Thyroid gland (tissue), 4 donors: ENCODE measurements at regions not wholly inside any gene's neighbourhood (a gene's known extent, or its start where the extent isn't known, plus 50 kb on each side); places are given as distances from the start of the nearest gene placed in this dataset.

Source experiments
- DNase-seq, 2 donors: peaks; one replicate each; pipeline ENCODE4 v3.0.0-alpha.2; 2019
- H3K27ac ChIP-seq, 3 donors: fragments of 200-600 bp; sonication (generic); 1 replicate in 2 of 3; 2 replicates in 1 of 3; pipeline ENCODE4 v1.5.1; 2016 to 2019; ENCODE audit warnings: mild to moderate bottlenecking in 1 of 3, moderate library complexity in 1 of 3
- H3K27me3 ChIP-seq: fragments of 200-600 bp; sonication (generic); one replicate; pipeline ENCODE4 v1.5.1; 2019
- H3K36me3 ChIP-seq, 2 donors: fragments of 200-600 bp; sonication (generic); one replicate each; pipeline ENCODE4 v1.5.1; 2016 to 2019
- H3K4me1 ChIP-seq, 2 donors: fragments of 200-600 bp; sonication (generic); one replicate each; pipeline ENCODE4 v1.5.1; 2017 to 2019
- H3K4me3 ChIP-seq, 3 donors: fragments of 200-600 bp; sonication (generic); replicated peaks in 1 of 3; 1 replicate in 2 of 3; 2 replicates in 1 of 3; pipeline ENCODE4 v1.5.1; 2016; ENCODE audit warnings: mild to moderate bottlenecking in 1 of 3
- H3K9me3 ChIP-seq: fragments of 200-600 bp; sonication (generic); one replicate; pipeline ENCODE4 v1.5.1; 2017
- POLR2A ChIP-seq, 2 donors: fragments of 450-650 bp; IDR thresholded peaks; one replicate each; pipeline ENCODE4 v1.6.1; 2017; ENCODE audit warnings: antibody characterized with exemption in 2 of 2, mild to moderate bottlenecking in 2 of 2, moderate library complexity in 1 of 2
- WGBS, 2 donors: methylation state at CpG; one replicate each; pipeline ENCODE4 v1.1.5; 2017; 5-methylcytosine and 5-hydroxymethylcytosine counted together
- intact Hi-C: fragments of 100-400 bp; cut with DNase I; formaldehyde crosslinking; loops from one replicate; pipeline ENCODE4 v1.15.1; 2023
- TF ChIP-seq, protein P1 (sequence below), 6 experiments: fragments of 200-600 bp in 3 of 6; fragments of 450-650 bp in 3 of 6; sonication (generic) in 3 of 6; IDR thresholded peaks; one replicate each; pipeline ENCODE4 v1.5.1; 2016 to 2019; ENCODE audit warnings: antibody characterized with exemption in 6 of 6, mild to moderate bottlenecking in 2 of 6, inconsistent platforms in 1 of 6, moderate library complexity in 1 of 6

DNA sequence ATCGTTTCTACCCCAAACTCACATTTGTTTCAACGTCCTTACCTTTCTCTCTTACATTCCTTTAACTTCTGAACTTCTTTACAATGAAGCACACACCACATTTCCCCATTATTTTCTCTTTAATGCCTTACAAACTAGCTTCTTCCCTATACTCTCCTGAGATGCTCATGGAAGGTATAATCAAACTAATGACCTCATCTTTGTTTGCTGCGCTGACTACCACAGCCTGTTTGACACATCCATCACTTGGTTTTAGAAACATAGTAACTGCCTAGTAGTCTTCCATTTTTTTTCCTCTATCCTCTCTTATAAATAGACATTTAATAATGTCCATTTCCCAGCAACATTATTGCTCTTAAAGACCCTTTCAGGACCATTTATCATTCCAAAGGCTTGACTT is 230.5 kb upstream of the LRTM1 start:
- 75 to 83% methylated on average over 3 of the region's 3 CpGs for WGBS, 2 donors
- TF ChIP-seq, protein P1, sequence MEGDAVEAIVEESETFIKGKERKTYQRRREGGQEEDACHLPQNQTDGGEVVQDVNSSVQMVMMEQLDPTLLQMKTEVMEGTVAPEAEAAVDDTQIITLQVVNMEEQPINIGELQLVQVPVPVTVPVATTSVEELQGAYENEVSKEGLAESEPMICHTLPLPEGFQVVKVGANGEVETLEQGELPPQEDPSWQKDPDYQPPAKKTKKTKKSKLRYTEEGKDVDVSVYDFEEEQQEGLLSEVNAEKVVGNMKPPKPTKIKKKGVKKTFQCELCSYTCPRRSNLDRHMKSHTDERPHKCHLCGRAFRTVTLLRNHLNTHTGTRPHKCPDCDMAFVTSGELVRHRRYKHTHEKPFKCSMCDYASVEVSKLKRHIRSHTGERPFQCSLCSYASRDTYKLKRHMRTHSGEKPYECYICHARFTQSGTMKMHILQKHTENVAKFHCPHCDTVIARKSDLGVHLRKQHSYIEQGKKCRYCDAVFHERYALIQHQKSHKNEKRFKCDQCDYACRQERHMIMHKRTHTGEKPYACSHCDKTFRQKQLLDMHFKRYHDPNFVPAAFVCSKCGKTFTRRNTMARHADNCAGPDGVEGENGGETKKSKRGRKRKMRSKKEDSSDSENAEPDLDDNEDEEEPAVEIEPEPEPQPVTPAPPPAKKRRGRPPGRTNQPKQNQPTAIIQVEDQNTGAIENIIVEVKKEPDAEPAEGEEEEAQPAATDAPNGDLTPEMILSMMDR (IDR thresholded peaks at IDR 0.05), result no peak
- H3K4me3 ChIP-seq, result no peak overlapping the region
- H3K27ac ChIP-seq, result no peak overlapping the region
- H3K4me1 ChIP-seq, result peaks cover 0 to 12% of the 10 kb centered on the region in 2 donors
- DNase-seq, result no peak
- H3K27me3 ChIP-seq, result no peaks in the 10 kb centered on the region
- H3K9me3 ChIP-seq, result no peaks in the 10 kb centered on the region
- intact Hi-C loops, result no loop called here
- H3K36me3 ChIP-seq, result no peaks in the 10 kb centered on the region

DNA sequence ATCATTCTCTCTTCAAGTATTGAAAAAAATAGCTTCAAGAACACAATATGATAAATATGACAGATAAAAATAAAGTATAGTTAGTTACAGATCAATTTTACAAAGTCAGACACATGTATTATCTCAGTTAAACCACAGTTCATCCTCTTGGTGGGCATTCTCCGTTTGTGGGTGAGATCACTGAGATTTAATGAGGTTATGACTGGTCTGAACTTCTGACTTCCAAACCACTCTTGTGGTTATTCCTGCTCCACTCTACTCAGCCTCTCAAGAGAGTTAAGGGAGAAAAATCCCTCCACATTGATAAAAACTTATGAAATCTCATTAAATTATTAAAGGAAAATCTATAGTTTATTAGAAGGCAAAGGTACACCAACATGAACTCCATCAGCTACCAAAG is 229.9 kb upstream of the LRTM1 start:
- Histone ChIP-seq H3K4me1 (peaks cover 0 to 12% of the 10 kb centered on the region in 2 donors), H3K9me3 (no peaks in the 10 kb centered on the region), H3K27me3 (no peaks in the 10 kb centered on the region), H3K27ac (no peak overlapping the region), H3K4me3 (no peak overlapping the region), H3K36me3 (no peaks in the 10 kb centered on the region)
- TF ChIP-seq POLR2A (IDR thresholded peaks at IDR 0.05), result no peak
- TF ChIP-seq, protein P1 (IDR thresholded peaks at IDR 0.05), result no peak
- WGBS, 2 donors, result 78 to 85% methylated on average over 1 of the region's 1 CpG
- intact Hi-C loops, result no loop called here
- DNase-seq, result no peak

DNA sequence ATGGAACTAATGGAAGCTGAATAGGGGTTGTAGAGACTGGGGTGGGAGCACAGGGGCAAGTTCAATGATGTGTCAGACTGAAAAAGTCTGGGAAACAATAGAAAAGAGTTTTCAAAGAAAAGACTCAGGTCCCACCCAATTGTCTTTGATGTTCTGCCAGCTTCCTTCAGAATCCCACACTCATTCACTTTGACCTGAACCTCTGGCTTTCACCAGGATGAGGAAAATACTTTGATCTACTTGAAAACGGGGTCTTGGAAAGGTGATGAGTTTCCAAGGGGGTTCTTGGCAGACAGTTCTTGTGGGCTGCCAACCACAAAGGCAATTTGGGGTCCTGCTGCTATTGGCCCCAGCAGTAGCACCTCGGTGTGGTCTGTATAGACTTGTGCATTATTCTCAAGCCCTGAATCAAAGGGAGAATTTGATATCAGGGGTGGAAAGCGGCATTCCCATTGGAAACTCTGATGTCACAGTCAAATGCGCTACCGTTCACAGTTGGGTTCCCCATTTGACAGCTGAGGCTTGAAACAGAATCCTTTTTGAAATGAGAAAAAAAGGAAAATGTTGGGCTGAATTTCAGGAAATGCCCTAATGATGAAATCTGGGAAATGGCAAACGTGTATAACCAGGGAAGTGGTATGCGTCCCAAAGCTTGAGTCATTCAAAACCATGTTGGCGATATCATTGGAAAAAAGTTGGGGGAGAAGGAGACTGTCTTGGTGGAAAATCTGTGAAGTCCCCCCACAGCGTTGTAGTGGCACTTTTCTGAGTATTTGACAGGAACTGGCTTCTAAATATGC is 229.2 kb upstream of the LRTM1 start:
- 86 to 89% methylated on average over 9 of the region's 9 CpGs for WGBS, 2 donors
- H3K27ac ChIP-seq, result no peak overlapping the region
- no peaks in the 10 kb centered on the region for H3K36me3 ChIP-seq
- H3K9me3 ChIP-seq, result no peaks in the 10 kb centered on the region
- H3K27me3 ChIP-seq, result no peaks in the 10 kb centered on the region
- H3K4me1 ChIP-seq, result peaks cover 0 to 12% of the 10 kb centered on the region in 2 donors
- no peak overlapping the region for H3K4me3 ChIP-seq
- no peak for DNase-seq
- intact Hi-C loops, result no loop called here
- TF ChIP-seq, protein P1 (IDR thresholded peaks at IDR 0.05), result no peak
- TF ChIP-seq POLR2A (IDR thresholded peaks at IDR 0.05), result no peak

DNA sequence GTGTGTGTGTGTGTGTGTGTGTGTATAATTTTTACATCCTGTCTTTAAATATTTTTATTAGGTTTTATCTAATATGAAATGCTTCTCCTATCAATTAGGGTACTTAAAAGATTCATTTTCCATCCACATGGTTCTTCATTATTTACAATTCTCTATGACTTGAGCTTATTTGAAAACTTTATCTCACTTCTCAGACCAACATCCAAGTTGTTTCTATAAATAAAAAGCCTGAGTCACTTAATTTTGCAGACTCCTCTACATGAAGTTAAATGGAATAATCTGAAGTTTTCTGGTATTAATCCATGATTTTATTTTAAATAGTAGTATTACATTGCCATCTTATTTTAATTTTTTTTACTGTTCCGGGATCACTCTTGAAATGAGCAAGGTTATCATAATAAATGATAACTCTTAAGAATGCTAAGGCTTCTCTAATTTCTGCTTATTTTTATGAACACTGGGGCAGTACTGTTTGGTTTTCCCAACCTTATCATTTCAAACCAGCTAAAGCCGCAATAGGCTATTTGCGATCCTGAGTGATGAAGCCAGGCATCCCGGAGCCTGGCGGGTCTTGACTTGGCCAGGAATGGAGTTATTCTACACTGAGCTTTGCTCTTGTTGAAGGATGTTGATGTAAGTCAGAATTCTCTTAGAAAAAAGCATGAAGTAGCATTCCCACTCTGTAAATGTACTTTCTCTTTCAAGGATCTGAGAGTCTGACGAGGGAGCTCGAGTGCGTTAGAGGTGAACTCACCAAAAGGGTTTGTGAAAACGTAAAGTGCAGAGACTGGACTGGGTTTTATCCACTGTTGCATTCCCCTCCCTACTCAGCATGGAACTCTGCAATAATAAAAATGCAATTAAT is 220.2 kb upstream of the LRTM1 start:
- Histone ChIP-seq H3K27me3 (no peaks in the 10 kb centered on the region), H3K27ac (no peak overlapping the region), H3K9me3 (no peaks in the 10 kb centered on the region), H3K36me3 (no peaks in the 10 kb centered on the region), H3K4me3 (no peak overlapping the region), H3K4me1 (no peaks in the 10 kb centered on the region)
- DNase-seq, result peak; percentile 8 to 20
- intact Hi-C loops, result no loop called here
- 18 to 24% methylated on average over 9 of the region's 9 CpGs for WGBS, 2 donors
- TF ChIP-seq, protein P1 (IDR thresholded peaks at IDR 0.05), result no peak
- no peak for TF ChIP-seq POLR2A (IDR thresholded peaks at IDR 0.05)

DNA sequence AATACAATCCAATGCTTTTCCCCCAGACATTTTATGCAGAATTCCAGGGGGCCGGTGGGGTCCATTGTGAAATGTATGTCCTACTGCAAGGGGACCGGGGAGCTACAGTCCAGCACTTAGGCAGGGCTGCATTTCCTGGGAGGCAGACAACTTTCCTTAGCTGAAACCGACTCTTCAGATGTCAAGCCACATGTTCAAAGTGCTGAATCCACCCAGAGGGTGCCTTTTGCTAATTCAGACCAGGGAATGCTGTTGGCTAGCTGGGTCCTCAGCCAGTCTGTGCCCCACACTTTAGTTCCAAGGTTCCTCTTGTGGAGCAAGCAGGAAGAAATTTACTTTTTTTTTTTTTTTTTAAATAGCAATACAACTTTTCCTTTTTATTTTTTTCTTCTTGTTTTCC is 219.5 kb upstream of the LRTM1 start:
- 65 to 84% methylated on average over 3 of the region's 3 CpGs for WGBS, 2 donors
- TF ChIP-seq POLR2A (IDR thresholded peaks at IDR 0.05), result no peak
- TF ChIP-seq, protein P1 (IDR thresholded peaks at IDR 0.05), result no peak
- no peaks in the 10 kb centered on the region for H3K27me3 ChIP-seq

More for the DNA sequence above, 219.5 kb upstream of the LRTM1 start:
- intact Hi-C loops, result no loop called here
- Histone ChIP-seq H3K27ac (no peak overlapping the region), H3K4me1 (no peaks in the 10 kb centered on the region), H3K9me3 (no peaks in the 10 kb centered on the region), H3K4me3 (no peak overlapping the region), H3K36me3 (no peaks in the 10 kb centered on the region)
- DNase-seq, result no peak
